ENCODE measurements at regions not wholly inside any gene's neighbourhood (a gene's known extent, or its start where the extent isn't known, plus 50 kb on each side); places are given as distances from the start of the nearest gene placed in this dataset.

DNA sequence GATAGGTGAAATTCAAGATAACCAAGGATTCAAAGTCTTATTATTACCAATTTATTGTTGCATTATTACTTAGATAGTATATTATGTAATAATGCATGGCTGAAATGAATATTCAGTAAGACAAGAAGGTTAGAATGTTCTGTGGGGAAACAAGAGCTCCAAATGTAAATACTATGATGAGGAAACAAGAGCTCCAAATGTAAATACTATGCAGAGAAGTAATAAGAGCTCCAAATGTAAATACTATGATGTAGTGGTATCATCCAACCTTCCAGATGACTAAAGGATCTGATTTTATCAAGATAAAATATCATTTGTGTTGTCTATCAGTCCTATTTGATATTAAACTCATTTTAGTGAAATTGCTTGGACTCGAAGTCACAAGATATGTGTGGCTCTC is 82.2 kb upstream of the PCDH18 start:
- TF ChIP-seq GABPA (IDR thresholded peaks at IDR 0.05; ENCODE audit: low read depth), result no peak
- TF ChIP-seq, protein P1, sequence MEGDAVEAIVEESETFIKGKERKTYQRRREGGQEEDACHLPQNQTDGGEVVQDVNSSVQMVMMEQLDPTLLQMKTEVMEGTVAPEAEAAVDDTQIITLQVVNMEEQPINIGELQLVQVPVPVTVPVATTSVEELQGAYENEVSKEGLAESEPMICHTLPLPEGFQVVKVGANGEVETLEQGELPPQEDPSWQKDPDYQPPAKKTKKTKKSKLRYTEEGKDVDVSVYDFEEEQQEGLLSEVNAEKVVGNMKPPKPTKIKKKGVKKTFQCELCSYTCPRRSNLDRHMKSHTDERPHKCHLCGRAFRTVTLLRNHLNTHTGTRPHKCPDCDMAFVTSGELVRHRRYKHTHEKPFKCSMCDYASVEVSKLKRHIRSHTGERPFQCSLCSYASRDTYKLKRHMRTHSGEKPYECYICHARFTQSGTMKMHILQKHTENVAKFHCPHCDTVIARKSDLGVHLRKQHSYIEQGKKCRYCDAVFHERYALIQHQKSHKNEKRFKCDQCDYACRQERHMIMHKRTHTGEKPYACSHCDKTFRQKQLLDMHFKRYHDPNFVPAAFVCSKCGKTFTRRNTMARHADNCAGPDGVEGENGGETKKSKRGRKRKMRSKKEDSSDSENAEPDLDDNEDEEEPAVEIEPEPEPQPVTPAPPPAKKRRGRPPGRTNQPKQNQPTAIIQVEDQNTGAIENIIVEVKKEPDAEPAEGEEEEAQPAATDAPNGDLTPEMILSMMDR (IDR thresholded peaks at IDR 0.05), result no peak
